ENCODE measurements at regions not wholly inside any gene's neighbourhood (a gene's known extent, or its start where the extent isn't known, plus 50 kb on each side); places are given as distances from the start of the nearest gene placed in this dataset.

- DNase-seq (ENCODE audit: low read depth in 2 of 2): no peak
These were observed 56.1 kb upstream of the LRRC7 start for GRCh38 chr1:69511426-69512192.

GRCh38 chr1:69513601-69514000 is 54.1 kb upstream of the LRRC7 start:
- no peak for DNase-seq (ENCODE audit: low read depth in 2 of 2)
